ENCODE measurements at regions not wholly inside any gene's neighbourhood (a gene's known extent, or its start where the extent isn't known, plus 50 kb on each side); places are given as distances from the start of the nearest gene placed in this dataset.

- peaks cover 43% of the 10 kb centered on the region for H3K27me3 Mint-ChIP-seq
- no peak overlapping the region for H3K4me3 Mint-ChIP-seq
- H3K9me3 Mint-ChIP-seq: peaks cover 13% of the 10 kb centered on the region
- no peak overlapping the region for H3K27ac Mint-ChIP-seq
- DNase-seq (ENCODE audit: low spot score in 2 of 2) (no peak), ATAC-seq (ENCODE audit: low read depth) (no peak)
- peaks cover 4% of the 10 kb centered on the region for H3K36me3 Mint-ChIP-seq
- no peaks in the 10 kb centered on the region for H3K4me1 Mint-ChIP-seq
These were observed 107.5 kb upstream of the MVB12B start for GRCh38 chr9:126219166-126219565.

- ATAC-seq (ENCODE audit: low read depth) (no peak), DNase-seq (ENCODE audit: low spot score in 2 of 2) (no peak)
- H3K27me3 Mint-ChIP-seq: peaks cover 47% of the 10 kb centered on the region
- H3K4me1 Mint-ChIP-seq: no peaks in the 10 kb centered on the region
- no peak overlapping the region for H3K4me3 Mint-ChIP-seq
- H3K27ac Mint-ChIP-seq: no peak overlapping the region
- H3K36me3 Mint-ChIP-seq: peaks cover 3% of the 10 kb centered on the region
- H3K9me3 Mint-ChIP-seq: peaks cover 11% of the 10 kb centered on the region
These were observed 107.0 kb upstream of the MVB12B start for GRCh38 chr9:126219648-126220063.

GRCh38 chr9:126221480-126221879, 105.1 kb upstream of the MVB12B start:
- peaks cover 2% of the 10 kb centered on the region for H3K9me3 Mint-ChIP-seq
- no peak overlapping the region for H3K27ac Mint-ChIP-seq
- DNase-seq (ENCODE audit: low spot score in 2 of 2) (no peak), ATAC-seq (ENCODE audit: low read depth) (no peak)
- no peaks in the 10 kb centered on the region for H3K4me1 Mint-ChIP-seq
- H3K36me3 Mint-ChIP-seq: no peaks in the 10 kb centered on the region
- H3K4me3 Mint-ChIP-seq: no peak overlapping the region
- H3K27me3 Mint-ChIP-seq: peaks cover 45% of the 10 kb centered on the region

GRCh38 chr9:126222363-126222834, 104.2 kb upstream of the MVB12B start:
- Mint-ChIP-seq H3K27ac (no peak overlapping the region), H3K27me3 (peaks cover 52% of the 10 kb centered on the region), H3K36me3 (no peaks in the 10 kb centered on the region), H3K9me3 (peaks cover 2% of the 10 kb centered on the region), H3K4me3 (no peak overlapping the region), H3K4me1 (no peaks in the 10 kb centered on the region)
- ATAC-seq (ENCODE audit: low read depth): no peak
- peak in 1 of 2 donors; percentile 10 for DNase-seq (ENCODE audit: low spot score in 2 of 2)

GRCh38 chr9:126222835-126223431, 103.7 kb upstream of the MVB12B start:
- DNase-seq (ENCODE audit: low spot score in 2 of 2) (peak in 1 of 2 donors; percentile 10), ATAC-seq (ENCODE audit: low read depth) (no peak)
- Mint-ChIP-seq H3K4me3 (no peak overlapping the region), H3K27ac (no peak overlapping the region), H3K36me3 (no peaks in the 10 kb centered on the region), H3K27me3 (peaks cover 52% of the 10 kb centered on the region), H3K9me3 (peaks cover 2% of the 10 kb centered on the region), H3K4me1 (no peaks in the 10 kb centered on the region)

- Mint-ChIP-seq H3K9me3 (peaks cover 2% of the 10 kb centered on the region), H3K36me3 (no peaks in the 10 kb centered on the region), H3K4me3 (no peak overlapping the region), H3K4me1 (peaks cover 4% of the 10 kb centered on the region), H3K27me3 (peaks cover 51% of the 10 kb centered on the region), H3K27ac (no peak overlapping the region)
- DNase-seq (ENCODE audit: low spot score in 2 of 2): peak in 1 of 2 donors; percentile 8
- ATAC-seq (ENCODE audit: low read depth): no peak
These were observed 102.7 kb upstream of the MVB12B start for GRCh38 chr9:126223798-126224531.

GRCh38 chr9:126225611-126226609, 100.7 kb upstream of the MVB12B start:
- Mint-ChIP-seq H3K9me3 (peaks cover 2% of the 10 kb centered on the region), H3K27ac (no peak overlapping the region), H3K36me3 (no peaks in the 10 kb centered on the region), H3K4me1 (peaks cover 4% of the 10 kb centered on the region), H3K27me3 (peaks cover 43% of the 10 kb centered on the region), H3K4me3 (no peak overlapping the region)
- ATAC-seq (ENCODE audit: low read depth) (no peak), DNase-seq (ENCODE audit: low spot score in 2 of 2) (peak in 1 of 2 donors; percentile 7)

- DNase-seq (ENCODE audit: low spot score in 2 of 2): peak in 1 of 2 donors; percentile 8
- no peaks in the 10 kb centered on the region for H3K9me3 Mint-ChIP-seq
- no peak for ATAC-seq (ENCODE audit: low read depth)
- H3K4me3 Mint-ChIP-seq: no peak overlapping the region
- H3K4me1 Mint-ChIP-seq: peaks cover 4% of the 10 kb centered on the region
- no peak overlapping the region for H3K27ac Mint-ChIP-seq
- H3K27me3 Mint-ChIP-seq: peaks cover 39% of the 10 kb centered on the region
- H3K36me3 Mint-ChIP-seq: no peaks in the 10 kb centered on the region
These were observed 99.4 kb upstream of the MVB12B start for GRCh38 chr9:126226991-126227936.

GRCh38 chr9:126228111-126228780, 98.4 kb upstream of the MVB12B start:
- peak in 1 of 2 donors; percentile 12 for DNase-seq (ENCODE audit: low spot score in 2 of 2)
- Mint-ChIP-seq H3K4me1 (peaks cover 4% of the 10 kb centered on the region), H3K36me3 (no peaks in the 10 kb centered on the region), H3K4me3 (no peak overlapping the region), H3K27me3 (peaks cover 39% of the 10 kb centered on the region), H3K9me3 (no peaks in the 10 kb centered on the region), H3K27ac (no peak overlapping the region)
- no peak for ATAC-seq (ENCODE audit: low read depth)

GRCh38 chr9:126228781-126229444, 97.7 kb upstream of the MVB12B start:
- H3K36me3 Mint-ChIP-seq: no peaks in the 10 kb centered on the region
- peak; percentile 63 to 74 for DNase-seq (ENCODE audit: low spot score in 2 of 2)
- H3K9me3 Mint-ChIP-seq: no peaks in the 10 kb centered on the region
- H3K27ac Mint-ChIP-seq: no peak overlapping the region
- ATAC-seq (ENCODE audit: low read depth): peak; percentile 96
- peaks cover 4% of the 10 kb centered on the region for H3K4me1 Mint-ChIP-seq
- H3K27me3 Mint-ChIP-seq: peaks cover 38% of the 10 kb centered on the region
- no peak overlapping the region for H3K4me3 Mint-ChIP-seq

- no peaks in the 10 kb centered on the region for H3K36me3 Mint-ChIP-seq
- DNase-seq (ENCODE audit: low spot score in 2 of 2): peak in 1 of 2 donors; percentile 3
- peaks cover 4% of the 10 kb centered on the region for H3K4me1 Mint-ChIP-seq
- H3K27me3 Mint-ChIP-seq: peaks cover 32% of the 10 kb centered on the region
- H3K27ac Mint-ChIP-seq: no peak overlapping the region
- H3K9me3 Mint-ChIP-seq: no peaks in the 10 kb centered on the region
- H3K4me3 Mint-ChIP-seq: no peak overlapping the region
- ATAC-seq (ENCODE audit: low read depth): no peak
These were observed 97.1 kb upstream of the MVB12B start for GRCh38 chr9:126229501-126229900.

GRCh38 chr9:126230692-126231091, 95.9 kb upstream of the MVB12B start:
- no peaks in the 10 kb centered on the region for H3K9me3 Mint-ChIP-seq
- ATAC-seq (ENCODE audit: low read depth): no peak
- no peak overlapping the region for H3K27ac Mint-ChIP-seq
- DNase-seq (ENCODE audit: low spot score in 2 of 2): no peak
- H3K4me1 Mint-ChIP-seq: peaks cover 4% of the 10 kb centered on the region
- H3K36me3 Mint-ChIP-seq: no peaks in the 10 kb centered on the region
- peaks cover 28% of the 10 kb centered on the region for H3K27me3 Mint-ChIP-seq
- no peak overlapping the region for H3K4me3 Mint-ChIP-seq

Measured in memory B cell (primary cell).